GM12892 (cell line): ENCODE measurements at regions not wholly inside any gene's neighbourhood (a gene's known extent, or its start where the extent isn't known, plus 50 kb on each side); places are given as distances from the start of the nearest gene placed in this dataset.

Experiments
- POLR2AphosphoS5 ChIP-seq: IDR thresholded peaks from 2 replicates; pipeline ENCODE4 v1.6.1; 2011; ENCODE audit warnings: low read depth, low read length, control low read depth
- TAF1 ChIP-seq: IDR thresholded peaks from 2 replicates; pipeline ENCODE4 v1.6.1; 2011; ENCODE audit warnings: low read depth, mild to moderate bottlenecking, control low read depth, low read length, borderline replicate concordance

- TF ChIP-seq TAF1 (no peak), POLR2AphosphoS5 (no peak)
Measured at GRCh38 chr4:124997124-124997523, 284.6 kb upstream of the ANKRD50 start.
